HCT116 (cell line): ENCODE measurements at regions not wholly inside any gene's neighbourhood (a gene's known extent, or its start where the extent isn't known, plus 50 kb on each side); places are given as distances from the start of the nearest gene placed in this dataset.

Experiments
- ATAC-seq: fragments of 200-7000 bp; cut with Tn5 transposase; 2 replicates; pipeline ENCODE4 v1.9.1; 2020; ENCODE audit warnings: mild to moderate bottlenecking, moderate library complexity
- BruUV-seq: library from RNA; stranded (reverse); fragments of 400-500 nt; replicated peaks from 2 replicates; lab custom pipeline; 2021; lab: Mats Ljungman, UMichigan
- CTCF ChIA-PET: fragments of 300-600 bp; sonication (Branson Sonifier 250); formaldehyde crosslinking; loops from one replicate; lab custom pipeline; 2021; ENCODE audit warnings: antibody characterized with exemption; lab: Charles Lee
- POLR2A ChIA-PET: fragments of 300-600, 350-600 bp; sonication (Branson Sonifier 250); formaldehyde crosslinking; loops from one replicate; lab custom pipeline; 2021; ENCODE audit warnings: antibody characterized with exemption; lab: Charles Lee
- RAD21 ChIA-PET, 2 experiments: fragments of 300-600 bp; sonication (Branson Sonifier 250); formaldehyde crosslinking; loops; one replicate each; lab custom pipeline; 2023; ENCODE audit warnings: low total read pairs in 2 of 2; ENCODE audit not compliant: uncharacterized antibody in 2 of 2, unreplicated experiment in 2 of 2, low non-redundant PET in 1 of 2; lab: Charles Lee
- DNase-seq: peaks from one replicate; pipeline ENCODE4 v3.0.0-alpha.2; 2010; ENCODE audit warnings: low read depth, low spot score
- H2AFZ ChIP-seq: fragments of 200-600 bp; shearing (Covaris generic), sonication (generic); 2 replicates; pipeline ENCODE4 v1.6.1; 2017; ENCODE audit warnings: low read depth, mixed run types, mixed read lengths, antibody characterized with exemption, low read length; ENCODE audit not compliant: poor library complexity, severe bottlenecking
- H3K27ac ChIP-seq: 2 replicates; pipeline ENCODE4 v1.5.1; 2012; ENCODE audit warnings: low read depth, low read length
- H3K27me3 ChIP-seq: fragments of 200-600 bp; sonication (generic); 2 replicates; pipeline ENCODE4 v1.6.1; 2016; ENCODE audit warnings: mixed run types, low read length, mixed read lengths; ENCODE audit not compliant: insufficient read depth
- H3K36me3 ChIP-seq, 2 experiments: fragments of 200-500 bp in 1 of 2; fragments of 200-600 bp in 1 of 2; sonication (Bioruptor generic) in 1 of 2; sonication (generic) in 1 of 2; 2 replicates each; pipeline versions ENCODE4 v1.5.1 to v1.6.1; 2014 to 2016; ENCODE audit warnings: low read length in 2 of 2, inconsistent platforms in 1 of 2, mixed read lengths in 1 of 2, mixed run types in 1 of 2; ENCODE audit not compliant: insufficient read depth in 2 of 2, control insufficient read depth in 1 of 2
- H3K4me1 ChIP-seq, 2 experiments: fragments of 200-600 bp in 1 of 2; sonication (generic) in 1 of 2; 2 replicates each; pipeline versions ENCODE4 v1.5.1 to v1.6.1; 2012 to 2017; ENCODE audit warnings: low read length in 2 of 2, inconsistent platforms in 1 of 2, mild to moderate bottlenecking in 1 of 2, mixed read lengths in 1 of 2, mixed run types in 1 of 2, moderate library complexity in 1 of 2; ENCODE audit not compliant: insufficient read depth in 2 of 2, control insufficient read depth in 1 of 2
- H3K4me2 ChIP-seq: fragments of 200-600 bp; sonication (generic); 2 replicates; pipeline ENCODE4 v1.6.1; 2017; ENCODE audit warnings: mixed run types, low read length, mixed read lengths
- H3K4me3 ChIP-seq, 2 experiments: fragments of 200-600 bp in 1 of 2; sonication (generic) in 1 of 2; replicated peaks in 1 of 2; 2 replicates each; pipeline ENCODE4 v1.5.1; 2011 to 2016; ENCODE audit warnings: low read length in 2 of 2, control low read depth in 1 of 2, low read depth in 1 of 2, mild to moderate bottlenecking in 1 of 2, mixed read lengths in 1 of 2, mixed run types in 1 of 2
- H3K79me2 ChIP-seq: fragments of 200-600 bp; sonication (generic); 2 replicates; pipeline ENCODE4 v1.6.1; 2017; ENCODE audit warnings: mild to moderate bottlenecking, mixed run types, low read length, moderate library complexity, mixed read lengths; ENCODE audit not compliant: insufficient read depth
- H3K9ac ChIP-seq: fragments of 200-600 bp; sonication (generic); 2 replicates; pipeline ENCODE4 v1.6.1; 2016; ENCODE audit warnings: low read length, mixed read lengths
- H3K9me2 ChIP-seq: fragments of 200-600 bp; sonication (generic), shearing (Covaris generic); 2 replicates; pipeline ENCODE4 v1.6.1; 2017; ENCODE audit warnings: mixed run types, mild to moderate bottlenecking, moderate library complexity; ENCODE audit not compliant: insufficient read depth
- H3K9me3 ChIP-seq, 2 experiments: fragments of 200-500 bp in 1 of 2; fragments of 200-600 bp in 1 of 2; sonication (Bioruptor generic) in 1 of 2; sonication (generic) in 1 of 2; 2 replicates each; pipeline ENCODE4 v1.6.1; 2014 to 2017; ENCODE audit warnings: low read length in 2 of 2, mixed read lengths in 2 of 2, inconsistent platforms in 1 of 2, low read depth in 1 of 2, mild to moderate bottlenecking in 1 of 2, mixed run types in 1 of 2, moderate library complexity in 1 of 2; ENCODE audit not compliant: control insufficient read depth in 1 of 2, insufficient read depth in 1 of 2
- H4K20me1 ChIP-seq: fragments of 200-600 bp; sonication (generic), shearing (Covaris generic); 2 replicates; pipeline ENCODE4 v1.6.1; 2017; ENCODE audit warnings: mixed run types, mild to moderate bottlenecking, moderate library complexity; ENCODE audit not compliant: insufficient read depth
- CEBPB ChIP-seq: IDR thresholded peaks from 2 replicates; pipeline ENCODE4 v1.6.1; 2012; ENCODE audit warnings: low read depth
- EGR1 ChIP-seq: IDR thresholded peaks from 2 replicates; pipeline ENCODE4 v1.6.1; 2012; ENCODE audit warnings: low read depth
- ELF1 ChIP-seq: IDR thresholded peaks from 2 replicates; pipeline ENCODE4 v1.6.1; 2012; ENCODE audit warnings: low read depth, borderline replicate concordance
- JUND ChIP-seq: IDR thresholded peaks from 2 replicates; pipeline ENCODE4 v1.6.1; 2012
- SIN3A ChIP-seq: IDR thresholded peaks from 2 replicates; pipeline ENCODE4 v1.6.1; 2012; ENCODE audit warnings: low read depth
- SP1 ChIP-seq: IDR thresholded peaks from 2 replicates; pipeline ENCODE4 v1.6.1; 2012; ENCODE audit warnings: low read depth
- SRF ChIP-seq: IDR thresholded peaks from 2 replicates; pipeline ENCODE4 v1.6.1; 2012; ENCODE audit warnings: low read depth
- ZFX ChIP-seq: fragments of 450-650 bp; IDR thresholded peaks from 2 replicates; pipeline ENCODE4 v1.6.1; 2017
- intact Hi-C: fragments of 100-400 bp; cut with micrococcal nuclease; formaldehyde crosslinking; loops from 2 replicates; pipeline ENCODE4 v1.10.0; 2022
- TF ChIP-seq, protein P1 (sequence below), 3 experiments: fragments of 200-600 bp in 1 of 3; sonication (generic) in 1 of 3; IDR thresholded peaks in 2 of 3; conservative IDR thresholded peaks in 1 of 3; 2 replicates each; pipeline ENCODE4 v1.5.1; 2012 to 2017; ENCODE audit warnings: low read depth in 2 of 3, low read length in 2 of 3, antibody characterized with exemption in 1 of 3, borderline replicate concordance in 1 of 3, control low read depth in 1 of 3, mild to moderate bottlenecking in 1 of 3, mixed read lengths in 1 of 3, mixed run types in 1 of 3, moderate library complexity in 1 of 3; ENCODE audit not compliant: insufficient read depth in 1 of 3
- TF ChIP-seq, protein P2 (sequence below): IDR thresholded peaks from 2 replicates; pipeline ENCODE4 v1.6.1; 2012; ENCODE audit warnings: low read depth
- TF ChIP-seq, protein P3 (sequence below): IDR thresholded peaks from 2 replicates; pipeline ENCODE4 v1.6.1; 2011; ENCODE audit warnings: mild to moderate bottlenecking, low read length, moderate library complexity; ENCODE audit not compliant: insufficient replicate concordance; ENCODE audit errors: extremely low read depth

DNA sequence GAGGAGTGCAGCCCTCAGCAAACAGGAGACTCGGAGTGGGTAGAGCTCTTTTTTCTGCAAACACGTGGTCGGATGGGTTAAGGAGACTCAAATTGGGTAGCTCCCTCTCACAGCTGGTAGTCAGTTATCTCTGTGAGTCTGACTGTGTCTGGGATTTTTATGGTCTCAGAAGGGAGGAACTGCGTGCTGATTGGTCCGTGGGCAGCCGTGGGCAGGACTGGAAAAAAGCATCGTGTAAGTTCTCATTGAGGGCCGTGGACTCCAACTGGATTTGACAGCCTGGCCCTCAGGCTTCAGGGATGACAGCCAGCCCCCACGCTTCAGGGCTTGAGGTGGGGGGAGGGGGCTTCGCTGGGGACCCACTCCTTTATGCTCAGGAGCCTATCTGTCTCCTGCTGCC lies 463.9 kb downstream of the EPHA3 start:
- H3K4me1 ChIP-seq = no peaks in the 10 kb centered on the region
- ATAC-seq = no peak
- TF ChIP-seq, protein P1, sequence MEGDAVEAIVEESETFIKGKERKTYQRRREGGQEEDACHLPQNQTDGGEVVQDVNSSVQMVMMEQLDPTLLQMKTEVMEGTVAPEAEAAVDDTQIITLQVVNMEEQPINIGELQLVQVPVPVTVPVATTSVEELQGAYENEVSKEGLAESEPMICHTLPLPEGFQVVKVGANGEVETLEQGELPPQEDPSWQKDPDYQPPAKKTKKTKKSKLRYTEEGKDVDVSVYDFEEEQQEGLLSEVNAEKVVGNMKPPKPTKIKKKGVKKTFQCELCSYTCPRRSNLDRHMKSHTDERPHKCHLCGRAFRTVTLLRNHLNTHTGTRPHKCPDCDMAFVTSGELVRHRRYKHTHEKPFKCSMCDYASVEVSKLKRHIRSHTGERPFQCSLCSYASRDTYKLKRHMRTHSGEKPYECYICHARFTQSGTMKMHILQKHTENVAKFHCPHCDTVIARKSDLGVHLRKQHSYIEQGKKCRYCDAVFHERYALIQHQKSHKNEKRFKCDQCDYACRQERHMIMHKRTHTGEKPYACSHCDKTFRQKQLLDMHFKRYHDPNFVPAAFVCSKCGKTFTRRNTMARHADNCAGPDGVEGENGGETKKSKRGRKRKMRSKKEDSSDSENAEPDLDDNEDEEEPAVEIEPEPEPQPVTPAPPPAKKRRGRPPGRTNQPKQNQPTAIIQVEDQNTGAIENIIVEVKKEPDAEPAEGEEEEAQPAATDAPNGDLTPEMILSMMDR (IDR thresholded peaks at IDR 0.05 in 2 of 3, conservative IDR thresholded peaks at IDR 0.05 in 1 of 3; ENCODE audit: borderline replicate concordance in 1 of 3, insufficient read depth in 1 of 3, low read depth in 2 of 3, low read length in 2 of 3) = no peak
- no peak for TF ChIP-seq SRF
- no peak for TF ChIP-seq JUND
- no peak for TF ChIP-seq ZFX
- no peak for TF ChIP-seq ELF1
- TF ChIP-seq CEBPB = no peak
- TF ChIP-seq, protein P2, sequence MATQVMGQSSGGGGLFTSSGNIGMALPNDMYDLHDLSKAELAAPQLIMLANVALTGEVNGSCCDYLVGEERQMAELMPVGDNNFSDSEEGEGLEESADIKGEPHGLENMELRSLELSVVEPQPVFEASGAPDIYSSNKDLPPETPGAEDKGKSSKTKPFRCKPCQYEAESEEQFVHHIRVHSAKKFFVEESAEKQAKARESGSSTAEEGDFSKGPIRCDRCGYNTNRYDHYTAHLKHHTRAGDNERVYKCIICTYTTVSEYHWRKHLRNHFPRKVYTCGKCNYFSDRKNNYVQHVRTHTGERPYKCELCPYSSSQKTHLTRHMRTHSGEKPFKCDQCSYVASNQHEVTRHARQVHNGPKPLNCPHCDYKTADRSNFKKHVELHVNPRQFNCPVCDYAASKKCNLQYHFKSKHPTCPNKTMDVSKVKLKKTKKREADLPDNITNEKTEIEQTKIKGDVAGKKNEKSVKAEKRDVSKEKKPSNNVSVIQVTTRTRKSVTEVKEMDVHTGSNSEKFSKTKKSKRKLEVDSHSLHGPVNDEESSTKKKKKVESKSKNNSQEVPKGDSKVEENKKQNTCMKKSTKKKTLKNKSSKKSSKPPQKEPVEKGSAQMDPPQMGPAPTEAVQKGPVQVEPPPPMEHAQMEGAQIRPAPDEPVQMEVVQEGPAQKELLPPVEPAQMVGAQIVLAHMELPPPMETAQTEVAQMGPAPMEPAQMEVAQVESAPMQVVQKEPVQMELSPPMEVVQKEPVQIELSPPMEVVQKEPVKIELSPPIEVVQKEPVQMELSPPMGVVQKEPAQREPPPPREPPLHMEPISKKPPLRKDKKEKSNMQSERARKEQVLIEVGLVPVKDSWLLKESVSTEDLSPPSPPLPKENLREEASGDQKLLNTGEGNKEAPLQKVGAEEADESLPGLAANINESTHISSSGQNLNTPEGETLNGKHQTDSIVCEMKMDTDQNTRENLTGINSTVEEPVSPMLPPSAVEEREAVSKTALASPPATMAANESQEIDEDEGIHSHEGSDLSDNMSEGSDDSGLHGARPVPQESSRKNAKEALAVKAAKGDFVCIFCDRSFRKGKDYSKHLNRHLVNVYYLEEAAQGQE = no peak
- no peak for TF ChIP-seq SP1
- TF ChIP-seq, protein P3, sequence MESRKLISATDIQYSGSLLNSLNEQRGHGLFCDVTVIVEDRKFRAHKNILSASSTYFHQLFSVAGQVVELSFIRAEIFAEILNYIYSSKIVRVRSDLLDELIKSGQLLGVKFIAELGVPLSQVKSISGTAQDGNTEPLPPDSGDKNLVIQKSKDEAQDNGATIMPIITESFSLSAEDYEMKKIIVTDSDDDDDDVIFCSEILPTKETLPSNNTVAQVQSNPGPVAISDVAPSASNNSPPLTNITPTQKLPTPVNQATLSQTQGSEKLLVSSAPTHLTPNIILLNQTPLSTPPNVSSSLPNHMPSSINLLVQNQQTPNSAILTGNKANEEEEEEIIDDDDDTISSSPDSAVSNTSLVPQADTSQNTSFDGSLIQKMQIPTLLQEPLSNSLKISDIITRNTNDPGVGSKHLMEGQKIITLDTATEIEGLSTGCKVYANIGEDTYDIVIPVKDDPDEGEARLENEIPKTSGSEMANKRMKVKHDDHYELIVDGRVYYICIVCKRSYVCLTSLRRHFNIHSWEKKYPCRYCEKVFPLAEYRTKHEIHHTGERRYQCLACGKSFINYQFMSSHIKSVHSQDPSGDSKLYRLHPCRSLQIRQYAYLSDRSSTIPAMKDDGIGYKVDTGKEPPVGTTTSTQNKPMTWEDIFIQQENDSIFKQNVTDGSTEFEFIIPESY = no peak
- no peak for TF ChIP-seq SIN3A
- no peak for TF ChIP-seq EGR1
- H3K27ac ChIP-seq = no peak overlapping the region
- H3K79me2 ChIP-seq = no peaks in the 10 kb centered on the region
- H3K27me3 ChIP-seq = no peaks in the 10 kb centered on the region
- H3K9ac ChIP-seq = no peak overlapping the region
- no peaks in the 10 kb centered on the region for H3K9me2 ChIP-seq
- no peak overlapping the region for H2AFZ ChIP-seq
- peaks cover 3 to 16% of the 10 kb centered on the region in 2 experiments; a peak in 3 of 4 replicates for H3K9me3 ChIP-seq
- RAD21 ChIA-PET = no interaction called here
- DNase-seq = no peak
- BruUV-seq = no TSS peak
- H4K20me1 ChIP-seq = no peaks in the 10 kb centered on the region
- H3K36me3 ChIP-seq = no peaks in the 10 kb centered on the region
- no peak overlapping the region for H3K4me3 ChIP-seq
- CTCF ChIA-PET = no interaction called here
- POLR2A ChIA-PET = no interaction called here
- intact Hi-C loops = no loop called here
- H3K4me2 ChIP-seq = no peak overlapping the region
